ENCODE measurements at regions not wholly inside any gene's neighbourhood (a gene's known extent, or its start where the extent isn't known, plus 50 kb on each side); places are given as distances from the start of the nearest gene placed in this dataset.

DNA sequence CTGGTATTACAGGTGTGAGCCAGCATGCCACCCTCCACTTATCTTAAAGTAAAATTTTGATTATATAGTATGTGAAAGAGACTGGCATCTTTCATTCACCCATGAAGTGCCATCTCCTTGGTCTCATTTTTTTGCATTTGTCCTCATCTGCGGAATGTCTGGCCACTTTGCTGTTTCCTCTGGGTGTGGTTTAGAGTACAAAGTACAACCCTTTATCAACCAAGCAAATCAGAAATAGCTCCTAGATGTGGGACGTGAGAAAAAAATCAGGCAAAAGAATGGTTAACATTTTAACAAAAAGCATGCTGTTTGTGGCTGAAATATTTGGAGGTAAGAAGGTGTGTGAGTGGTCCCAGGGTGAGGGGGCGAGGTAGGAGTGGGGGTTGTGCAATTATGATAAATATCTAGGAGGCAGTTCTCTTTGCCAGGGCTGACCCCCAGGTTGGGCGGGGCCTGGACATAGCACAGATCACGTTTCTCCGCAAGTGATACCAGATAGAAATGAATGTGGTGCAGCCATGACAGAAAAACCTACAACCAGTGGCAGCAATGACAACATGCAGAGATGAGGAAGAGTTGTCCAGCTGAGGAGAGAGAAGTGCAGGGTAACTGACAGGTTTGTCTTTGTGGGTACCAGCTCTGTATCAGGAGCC lies 115.8 kb upstream of the SERTAD2 start:
- no peak for DNase-seq (ENCODE audit: low spot score)

DNA sequence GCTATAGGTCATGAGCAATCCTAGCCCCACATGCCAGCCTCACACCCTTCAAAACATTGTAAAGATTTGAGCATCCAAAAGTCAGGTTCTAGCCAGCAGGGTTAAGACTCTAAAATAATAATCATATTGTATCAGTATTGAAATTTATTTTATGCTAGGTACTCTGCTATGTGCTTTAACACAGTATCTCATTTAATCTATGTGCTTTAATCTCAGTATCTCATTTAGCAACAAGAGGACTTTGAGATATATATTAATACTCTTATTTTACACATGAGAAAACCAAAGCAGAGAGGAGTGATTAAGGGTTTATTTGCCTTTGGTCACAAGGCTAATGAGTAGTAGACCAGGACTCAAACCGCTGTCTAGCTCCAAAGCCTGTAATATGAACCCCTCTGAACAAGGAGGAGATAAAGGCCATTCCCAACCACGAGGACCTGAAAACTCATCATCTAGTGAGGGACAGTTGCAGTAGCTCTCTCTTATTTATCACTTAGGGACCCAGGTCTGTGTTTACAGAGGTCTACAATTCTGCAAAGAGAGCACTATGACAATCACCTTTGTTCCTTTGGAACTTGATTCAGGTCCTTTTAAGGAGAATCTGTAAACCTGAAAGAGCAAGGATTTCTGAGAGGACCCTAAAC lies 116.5 kb upstream of the SERTAD2 start:
- DNase-seq (ENCODE audit: low spot score), result no peak

DNA sequence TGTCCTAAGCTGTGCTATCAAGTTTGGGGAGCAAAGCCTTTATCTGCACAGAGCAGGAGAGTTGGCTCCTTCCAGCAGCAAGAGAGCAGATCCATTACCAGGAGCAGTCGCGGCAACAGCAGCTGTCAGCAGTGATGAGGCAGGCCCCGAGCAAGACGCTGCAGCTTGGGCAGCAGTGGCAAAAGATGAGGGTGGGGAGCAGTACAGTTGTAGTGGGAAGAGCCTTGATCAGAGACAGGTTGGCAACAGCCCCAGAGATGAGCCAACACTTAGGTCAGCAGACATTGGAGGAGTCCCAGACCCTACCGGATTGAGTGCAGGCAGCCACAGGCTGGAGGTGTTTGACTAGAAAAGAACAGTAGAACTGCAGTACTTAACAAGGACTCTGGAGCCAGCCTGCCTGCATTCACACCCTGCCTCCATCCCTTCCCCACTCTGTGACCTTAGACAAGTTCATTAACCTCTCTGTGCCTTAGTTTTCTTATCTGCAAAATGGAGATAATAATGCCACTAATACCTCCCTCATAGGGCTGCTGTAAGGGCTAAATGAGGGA lies 117.1 kb upstream of the SERTAD2 start:
- DNase-seq (ENCODE audit: low spot score), result peak; percentile 38

DNA sequence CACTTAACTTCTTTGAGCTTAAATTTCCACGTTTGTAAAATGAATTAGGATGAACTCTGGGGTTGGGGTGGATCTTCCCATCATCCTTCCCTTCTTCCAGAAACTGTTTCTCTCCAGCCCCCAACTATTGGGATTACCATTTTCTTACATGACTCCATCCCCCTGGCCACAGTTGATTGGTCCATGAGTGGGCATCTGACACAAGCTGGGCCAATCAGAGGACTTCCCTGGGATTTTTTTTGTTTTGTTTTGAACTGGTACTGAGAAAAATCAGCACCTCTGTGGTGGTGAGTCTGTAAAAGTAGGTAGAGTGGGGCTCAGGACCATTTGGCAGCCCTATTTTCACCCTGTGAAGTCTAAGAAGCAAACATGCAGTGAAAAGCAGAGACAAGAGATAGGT lies 118.0 kb upstream of the SERTAD2 start:
- no peak for DNase-seq (ENCODE audit: low spot score)

DNA sequence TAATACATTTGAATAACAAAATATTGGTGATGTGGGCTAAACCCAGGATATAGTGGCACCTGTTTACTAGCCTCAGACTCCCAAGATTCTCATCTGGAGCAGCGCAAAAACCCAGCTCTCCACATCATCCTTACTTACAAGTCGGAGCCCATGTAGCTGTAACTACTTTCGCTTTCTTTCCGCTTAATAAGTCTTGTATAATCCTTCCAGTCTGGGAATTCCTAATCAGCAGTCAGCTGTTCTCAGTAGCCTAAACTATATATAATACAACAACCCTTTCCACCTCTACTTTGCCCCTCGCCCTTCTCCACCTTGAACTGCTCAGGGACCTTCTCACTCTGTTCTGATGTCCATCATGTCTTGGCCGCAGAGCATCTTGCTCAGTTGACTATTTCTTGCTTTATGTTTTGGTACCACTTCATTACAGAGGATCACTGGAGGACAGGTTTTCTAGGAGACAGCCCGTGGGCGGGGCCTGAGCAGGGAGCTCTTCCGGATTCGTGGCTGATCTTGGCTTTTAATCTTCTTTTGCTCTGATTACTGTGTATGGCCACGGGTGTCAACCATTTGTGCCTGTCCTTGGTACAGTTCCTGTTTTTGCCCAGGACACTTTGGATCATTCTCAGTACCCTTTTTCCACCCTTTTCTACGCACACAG lies 119.9 kb upstream of the SERTAD2 start:
- DNase-seq (ENCODE audit: low spot score), result no peak

DNA sequence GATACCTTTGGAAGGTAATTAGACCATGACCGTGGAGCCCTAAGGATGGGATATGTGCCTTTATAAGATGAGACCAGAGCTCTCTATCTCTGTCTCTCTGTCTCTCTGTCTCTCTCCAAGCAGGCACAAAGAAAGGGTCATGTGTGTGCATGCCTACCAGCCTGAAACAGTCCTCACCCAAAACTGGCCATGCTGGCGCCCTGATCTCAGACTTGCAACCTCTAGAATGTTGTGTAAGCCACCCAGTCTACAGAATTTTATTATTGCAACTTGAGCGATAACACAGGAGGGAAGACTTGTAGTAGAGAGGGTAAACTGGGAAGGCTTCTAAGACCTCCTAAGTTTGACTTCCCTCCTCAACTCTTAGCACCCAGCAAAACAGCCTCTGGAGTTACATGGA lies 124.1 kb upstream of the SERTAD2 start:
- no peak for DNase-seq (ENCODE audit: low spot score)

DNA sequence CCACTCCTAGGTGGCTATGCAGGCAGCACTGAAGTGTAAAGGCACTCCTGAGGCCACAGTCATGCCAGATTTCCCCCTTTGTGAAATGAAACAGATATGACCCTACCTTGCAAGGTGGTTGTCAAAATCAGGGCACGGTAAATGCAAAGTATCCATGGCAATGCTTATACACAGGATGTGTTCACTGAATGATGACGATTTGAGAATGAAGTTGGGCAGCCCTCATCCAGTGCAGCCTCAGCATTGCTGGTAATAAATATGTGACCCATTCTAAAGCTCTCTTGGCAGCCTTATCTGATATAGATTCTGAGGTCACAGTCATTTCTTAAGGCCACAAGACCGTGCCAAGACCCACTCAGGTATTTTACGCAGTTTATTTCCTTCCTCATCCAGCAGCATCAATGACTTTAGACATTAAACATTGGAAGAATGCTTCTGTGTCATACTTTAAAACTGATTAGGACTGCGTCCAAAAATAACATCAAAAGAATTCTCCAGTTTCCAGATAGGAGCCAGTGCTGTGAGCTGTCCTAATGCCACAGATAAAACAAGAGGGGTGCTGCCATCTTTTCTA lies 125.5 kb upstream of the SERTAD2 start:
- DNase-seq (ENCODE audit: low spot score), result peak; percentile 49

DNA sequence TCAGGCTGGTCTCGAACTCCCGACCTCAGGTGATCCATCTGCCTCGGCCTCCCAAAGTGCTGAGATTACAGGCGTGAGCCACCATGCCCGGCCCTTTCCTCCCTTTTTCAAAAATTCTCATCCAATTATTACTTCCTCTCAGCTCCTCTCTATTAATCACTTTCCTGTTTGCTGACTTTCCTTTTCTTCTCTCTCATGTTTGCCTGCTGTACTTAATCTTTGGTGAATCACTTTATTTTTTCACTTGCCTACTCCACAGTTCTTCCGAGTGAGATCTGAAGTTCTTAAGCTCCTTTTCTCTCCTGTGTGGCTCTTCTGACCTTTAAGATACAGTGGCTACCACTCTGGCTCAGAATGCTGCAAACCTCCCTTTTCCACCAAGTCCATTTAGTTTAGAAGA lies 126.3 kb upstream of the SERTAD2 start:
- no peak for DNase-seq (ENCODE audit: low spot score)

DNA sequence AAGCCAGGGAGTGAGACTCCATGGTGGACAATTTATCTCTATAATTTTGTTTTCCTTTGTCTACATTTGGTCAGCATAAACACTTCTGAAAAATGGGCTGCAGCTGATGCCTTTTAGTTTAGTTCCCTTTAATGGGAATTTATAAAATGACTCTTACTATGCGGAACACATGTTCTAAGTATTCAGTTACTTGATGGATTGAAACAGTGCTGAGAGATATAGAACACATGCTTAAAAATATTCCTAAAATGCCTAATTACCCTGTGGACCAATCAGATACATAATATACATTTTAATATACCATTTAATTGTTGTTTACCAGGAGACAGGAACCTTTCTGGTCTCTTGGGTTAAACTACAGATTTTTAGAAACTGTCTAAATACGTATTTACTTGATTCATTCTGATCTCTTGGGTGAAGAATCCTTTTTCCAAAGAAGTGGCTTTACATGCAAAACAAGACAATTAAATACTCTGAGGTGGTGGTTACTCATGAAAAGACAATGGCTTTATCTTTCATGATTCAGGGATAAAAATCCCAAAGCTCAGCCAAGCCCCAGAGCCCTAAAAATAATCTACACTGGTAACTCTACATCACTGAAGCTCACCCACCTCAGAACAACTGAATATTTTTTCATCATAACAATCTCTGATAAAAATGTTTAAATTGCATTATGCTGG lies 128.1 kb upstream of the SERTAD2 start:
- no peak for DNase-seq (ENCODE audit: low spot score)

DNA sequence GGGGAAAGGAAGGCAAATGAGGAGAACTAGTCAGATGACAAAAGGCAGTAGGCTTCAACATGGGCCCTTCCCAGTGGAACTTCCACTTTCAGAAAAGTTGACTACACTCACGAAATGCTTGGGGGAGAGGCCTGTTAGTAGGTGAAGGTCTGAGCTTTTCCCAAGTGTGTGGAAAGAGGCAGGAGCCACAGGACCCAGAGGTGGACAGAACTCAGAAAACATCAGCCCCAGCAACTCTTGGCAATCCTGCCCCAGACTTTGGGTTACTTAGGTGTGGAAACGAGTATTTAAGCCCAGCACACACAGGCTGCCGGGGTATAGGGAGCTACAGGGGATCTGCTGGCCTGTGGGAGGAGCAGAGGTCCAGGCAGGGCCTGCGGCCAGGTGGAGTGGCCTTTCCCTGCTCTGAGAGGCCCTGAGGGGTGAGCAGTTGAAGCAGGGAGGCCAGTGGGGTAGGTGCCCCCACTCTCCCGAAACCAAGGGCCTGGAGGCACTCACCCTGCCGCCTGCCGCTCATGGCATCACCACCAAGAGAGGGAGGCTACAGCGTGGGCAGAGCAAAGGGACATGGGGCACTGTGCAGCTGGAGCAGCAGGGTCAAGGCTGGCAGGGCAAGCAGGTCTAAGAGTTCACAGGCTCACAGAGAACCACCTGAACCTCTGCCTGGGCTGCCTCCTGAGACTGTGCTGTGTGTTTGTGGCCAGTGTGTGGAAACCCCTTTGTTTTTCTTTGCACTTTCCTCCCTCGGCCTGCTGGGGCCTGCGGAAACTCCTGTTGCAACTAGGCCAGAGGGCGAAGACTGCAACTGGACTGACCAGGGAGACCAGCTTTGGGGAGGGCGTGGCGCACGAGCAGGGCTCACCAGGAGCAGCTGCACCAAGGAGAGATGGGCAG lies 130.7 kb upstream of the SERTAD2 start:
- DNase-seq (ENCODE audit: low spot score), result no peak

DNA sequence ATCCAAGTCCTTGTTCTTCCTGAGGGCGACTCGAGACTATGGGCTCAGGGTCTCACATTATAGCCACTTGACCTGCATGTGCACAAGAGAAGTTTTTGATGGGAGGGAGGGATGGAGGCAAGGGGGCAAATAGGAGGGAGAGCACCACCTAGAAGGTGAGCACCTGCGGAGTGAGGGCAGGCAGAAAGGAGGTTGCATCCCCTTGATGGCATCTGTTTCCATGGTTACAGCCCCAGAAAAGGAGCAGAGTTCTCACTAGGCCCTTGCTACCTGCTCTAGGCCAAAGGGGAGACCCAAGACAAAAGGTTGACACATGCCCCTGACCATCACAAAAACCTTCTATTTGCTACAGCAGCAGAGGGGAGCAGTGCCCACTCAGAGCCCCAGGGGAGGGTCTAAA lies 131.5 kb upstream of the SERTAD2 start:
- DNase-seq (ENCODE audit: low spot score), result no peak

DNA sequence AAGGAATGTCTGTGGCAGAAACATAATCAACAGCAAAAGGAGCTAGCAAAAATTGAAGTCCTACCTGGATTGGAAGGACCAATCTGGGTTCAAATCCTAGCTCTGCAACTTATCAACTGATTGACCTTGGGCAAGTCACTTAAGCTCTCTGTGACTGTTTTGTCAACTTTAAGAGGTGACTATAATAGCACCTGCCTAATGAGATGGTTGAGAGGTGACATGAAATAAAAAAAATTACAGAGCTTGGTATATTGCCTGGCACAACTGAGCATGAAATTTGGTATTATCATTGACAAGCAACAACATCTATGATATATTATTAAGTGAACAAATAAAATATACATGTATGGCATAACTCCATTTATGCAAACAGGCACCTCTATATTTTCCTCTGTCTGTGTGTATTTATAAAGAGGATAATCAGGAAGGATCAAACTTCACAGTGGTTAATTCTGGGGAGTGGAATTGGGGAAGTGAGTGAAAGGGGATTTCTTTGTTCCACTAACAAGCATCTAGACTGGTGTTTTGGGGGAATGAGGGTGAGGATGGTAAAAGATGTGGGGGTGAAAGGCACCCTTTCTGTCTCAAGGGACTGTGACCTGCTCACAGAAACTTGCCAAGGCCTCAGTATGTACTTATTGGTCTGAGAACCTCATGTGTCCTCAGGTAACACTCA lies 132.8 kb upstream of the SERTAD2 start:
- no peak for DNase-seq (ENCODE audit: low spot score)

DNA sequence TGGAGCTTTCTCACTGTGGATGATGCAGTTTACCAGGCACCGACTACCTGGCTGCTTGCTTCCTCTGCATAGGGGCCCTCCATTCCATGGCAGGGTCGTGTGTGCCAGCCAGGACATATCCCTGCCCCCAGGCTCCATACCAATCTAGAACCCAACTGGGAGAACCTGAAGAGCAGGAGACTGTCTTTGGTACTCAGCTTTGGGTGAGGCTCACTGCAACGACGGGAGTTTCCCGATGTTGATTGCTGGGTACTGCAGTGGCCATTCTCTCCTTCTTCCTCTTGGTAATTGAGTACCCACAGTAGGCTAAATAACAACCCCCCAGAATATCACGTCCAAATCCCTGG lies 133.3 kb upstream of the SERTAD2 start:
- no peak for DNase-seq (ENCODE audit: low spot score)

DNA sequence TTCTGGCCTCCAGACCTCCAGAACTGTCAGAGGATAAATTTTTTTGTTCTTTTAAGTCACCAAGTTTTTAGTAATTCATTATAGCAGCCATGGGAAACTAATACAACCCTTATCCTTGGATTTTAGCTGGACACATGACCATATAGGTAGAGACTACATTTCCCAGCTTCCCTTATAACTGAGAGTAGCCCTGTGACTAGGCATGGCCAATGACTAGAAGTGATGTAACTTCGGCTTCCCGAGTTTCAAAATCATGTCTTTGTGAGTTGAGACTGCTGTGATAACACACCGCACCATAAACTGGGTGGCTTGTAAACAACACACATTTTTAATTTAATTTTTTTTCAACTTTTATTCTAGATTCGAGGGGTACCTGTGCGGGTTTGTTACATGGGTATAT lies 134.0 kb upstream of the SERTAD2 start:
- no peak for DNase-seq (ENCODE audit: low spot score)

DNA sequence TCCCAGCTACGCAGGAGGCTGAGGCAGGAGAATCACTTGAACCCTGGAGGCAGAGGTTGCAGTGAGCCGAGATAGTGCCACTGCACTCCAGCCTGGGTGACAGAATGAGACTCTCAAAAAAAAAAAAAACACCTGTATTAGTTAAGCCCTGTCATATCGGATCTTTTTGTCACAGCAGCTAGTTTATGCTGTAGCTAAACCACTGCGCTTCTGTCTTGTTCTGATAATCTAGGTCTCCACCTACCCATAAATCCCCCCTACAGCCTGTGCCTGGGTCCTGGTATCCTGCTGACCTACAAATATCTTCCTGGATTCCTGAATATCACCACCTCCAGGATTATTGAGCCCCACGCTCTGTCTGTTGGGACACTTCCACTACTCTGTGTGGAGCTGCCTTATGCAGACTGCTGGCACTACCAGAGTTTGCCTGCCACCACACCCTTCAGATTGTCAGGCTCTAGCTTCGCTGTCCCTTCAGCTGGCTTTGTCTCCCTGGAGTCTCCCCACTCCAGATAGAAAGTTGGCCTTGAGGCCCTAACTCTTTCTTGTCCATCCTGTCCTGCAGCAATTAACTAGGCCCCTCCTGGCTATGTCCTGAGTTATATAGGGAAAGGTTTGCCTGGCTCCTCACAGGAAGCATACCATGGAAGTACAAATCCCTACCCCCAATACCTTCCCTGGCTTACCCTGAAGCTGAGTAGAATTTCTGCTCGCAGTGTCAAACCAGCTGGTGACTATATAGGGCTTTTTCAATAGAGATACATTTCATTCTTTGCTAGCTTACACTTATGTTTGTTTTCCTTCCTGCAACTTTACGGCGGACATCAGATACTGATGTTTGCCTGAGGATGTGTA lies 136.0 kb upstream of the SERTAD2 start:
- no peak for DNase-seq (ENCODE audit: low spot score)

DNA sequence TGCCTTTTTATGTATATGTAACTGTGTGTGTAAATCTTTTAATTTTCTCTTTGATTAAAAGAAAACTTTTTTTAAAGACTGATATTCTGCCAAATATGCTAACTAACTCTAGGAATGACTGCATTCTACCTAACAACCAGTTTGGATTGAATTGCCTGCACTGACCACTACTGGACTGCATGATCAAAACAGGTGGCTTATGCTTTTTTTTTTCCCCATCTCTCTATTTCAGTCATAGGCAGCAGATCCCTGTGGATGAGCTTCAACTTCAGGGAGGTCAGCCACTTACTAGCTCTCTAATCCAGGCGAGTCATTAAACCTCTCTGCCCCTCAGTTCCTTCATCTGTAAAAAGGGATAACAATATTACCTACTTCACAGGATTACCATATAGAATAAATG lies 138.6 kb upstream of the SERTAD2 start:
- no peak for DNase-seq (ENCODE audit: low spot score)

DNA sequence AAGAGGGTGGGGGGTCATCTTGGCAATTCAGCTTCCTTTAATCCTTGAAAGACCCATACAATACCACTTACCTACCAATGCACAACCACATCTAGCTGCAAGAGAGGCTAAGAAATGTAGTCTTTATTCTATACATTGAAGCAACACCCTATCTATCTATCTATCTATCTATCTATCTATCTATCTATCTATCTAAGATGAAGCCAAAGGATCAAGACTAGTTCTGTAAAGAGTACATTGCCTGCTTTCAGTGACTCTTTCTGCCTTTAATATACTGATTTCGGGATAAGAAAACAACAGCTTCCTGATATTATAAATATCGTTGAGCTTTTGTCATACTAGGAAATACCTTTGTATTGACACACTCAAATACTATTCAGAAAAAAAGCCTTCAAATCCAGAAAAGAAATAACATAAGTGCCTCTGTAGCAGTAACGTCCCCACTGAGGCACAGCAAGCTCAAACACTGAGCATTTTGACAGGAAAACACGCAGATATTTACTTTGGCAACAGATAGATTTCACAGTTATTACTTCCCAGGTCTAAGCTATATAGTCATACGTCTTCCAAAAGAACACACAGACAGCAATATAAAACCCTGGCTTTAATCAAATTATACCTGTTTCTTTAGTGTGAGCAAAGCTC lies 139.4 kb upstream of the SERTAD2 start:
- no peak for DNase-seq (ENCODE audit: low spot score)

DNA sequence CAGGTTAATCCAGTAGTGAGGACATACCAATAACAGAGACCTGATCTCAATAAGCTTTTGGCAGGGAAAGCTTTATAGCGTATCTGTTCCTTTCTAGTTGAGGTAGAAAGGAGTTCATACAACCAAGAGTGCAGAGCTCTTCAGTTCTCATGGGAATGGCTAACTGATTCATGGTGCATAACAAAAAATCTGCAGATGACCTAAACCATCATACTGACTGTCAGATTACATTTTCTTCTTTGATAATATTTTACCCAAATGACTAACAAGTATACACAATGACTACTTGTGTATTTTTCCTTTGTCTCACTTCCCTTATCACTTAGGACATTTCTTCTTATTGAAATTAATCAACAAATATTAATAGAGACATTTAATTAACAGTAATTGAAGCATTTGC lies 140.0 kb upstream of the SERTAD2 start:
- DNase-seq (ENCODE audit: low spot score), result no peak

DNA sequence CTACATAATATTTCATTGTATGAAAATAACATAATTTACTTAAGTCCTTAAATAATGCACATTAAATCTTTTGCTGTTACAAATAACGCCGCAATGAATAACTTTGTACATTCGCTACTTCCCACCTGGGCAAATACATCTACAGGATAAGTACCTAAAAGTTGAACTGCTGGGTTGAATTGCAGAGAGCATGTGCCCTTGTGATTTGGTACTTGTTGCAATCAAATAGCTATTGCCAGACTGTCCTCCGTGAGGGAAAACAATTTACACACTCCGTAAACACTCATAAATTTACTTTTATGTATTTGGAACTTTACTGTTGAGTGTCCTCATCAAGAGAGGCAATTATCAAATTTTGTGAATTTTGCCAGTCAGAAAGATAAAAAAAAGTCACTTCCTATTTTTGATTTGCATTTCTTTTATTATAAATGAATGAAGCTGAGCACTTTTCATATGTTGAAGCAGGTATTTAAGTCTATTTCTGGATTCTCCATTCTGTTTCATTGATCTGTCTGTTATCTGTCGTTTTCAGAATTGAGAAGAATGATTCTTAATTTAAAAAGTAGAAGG lies 140.8 kb upstream of the SERTAD2 start:
- no peak for DNase-seq (ENCODE audit: low spot score)

Measured in mucosa of gallbladder (tissue), 1 donor.